Neuronal stem cell (in vitro differentiated cells): ENCODE measurements at regions not wholly inside any gene's neighbourhood (a gene's known extent, or its start where the extent isn't known, plus 50 kb on each side); places are given as distances from the start of the nearest gene placed in this dataset.

ENCODE experiments used
- DNase-seq: peaks from one replicate; pipeline ENCODE4 v3.0.0-alpha.2; 2013; ENCODE audit warnings: low spot score
- H2AFZ ChIP-seq: one replicate; pipeline ENCODE4 v1.6.1; 2013; ENCODE audit warnings: mild to moderate bottlenecking, low read length, inconsistent platforms
- H2AK5ac ChIP-seq: 2 replicates; pipeline ENCODE4 v1.6.1; 2013; ENCODE audit warnings: low read depth, mild to moderate bottlenecking, inconsistent platforms, low read length, moderate library complexity, mixed read lengths
- H2BK120ac ChIP-seq: 2 replicates; pipeline ENCODE4 v1.6.1; 2013; ENCODE audit warnings: low read depth, mild to moderate bottlenecking, inconsistent platforms, low read length, moderate library complexity, mixed read lengths
- H2BK12ac ChIP-seq: one replicate; pipeline ENCODE4 v1.6.1; 2013; ENCODE audit warnings: low read length, inconsistent platforms
- H2BK15ac ChIP-seq: 2 replicates; pipeline ENCODE4 v1.6.1; 2013; ENCODE audit warnings: mild to moderate bottlenecking, low read length, inconsistent platforms, mixed read lengths
- H2BK5ac ChIP-seq: one replicate; pipeline ENCODE4 v1.6.1; 2013; ENCODE audit warnings: inconsistent platforms, mild to moderate bottlenecking, low read length, moderate library complexity
- H3K14ac ChIP-seq: one replicate; pipeline ENCODE4 v1.6.1; 2013; ENCODE audit warnings: low read length, inconsistent platforms
- H3K18ac ChIP-seq: 2 replicates; pipeline ENCODE4 v1.6.1; 2013; ENCODE audit warnings: low read length, inconsistent platforms
- H3K23ac ChIP-seq: 2 replicates; pipeline ENCODE4 v1.6.1; 2013; ENCODE audit warnings: low read depth, mild to moderate bottlenecking, mixed read lengths, low read length, inconsistent platforms; ENCODE audit not compliant: poor library complexity
- H3K27ac ChIP-seq: replicated peaks from 3 replicates; pipeline ENCODE4 v1.5.1; 2013; ENCODE audit warnings: low read length, inconsistent platforms
- H3K27me3 ChIP-seq, 3 experiments: 2 replicates each; pipeline ENCODE4 v1.6.1; 2013; ENCODE audit warnings: low read length in 3 of 3, mild to moderate bottlenecking in 2 of 3, inconsistent platforms in 1 of 3, low read depth in 1 of 3, mixed read lengths in 1 of 3, moderate library complexity in 1 of 3; ENCODE audit not compliant: control insufficient read depth in 3 of 3, insufficient read depth in 3 of 3
- H3K36me3 ChIP-seq, 2 donors: replicated peaks in 1 of 2; 2 replicates each; pipeline ENCODE4 v1.6.1; 2013; ENCODE audit warnings: low read length in 2 of 2; ENCODE audit not compliant: control insufficient read depth in 2 of 2, insufficient read depth in 2 of 2
- H3K4ac ChIP-seq: 2 replicates; pipeline ENCODE4 v1.6.1; 2013; ENCODE audit warnings: inconsistent platforms, mild to moderate bottlenecking, low read length, moderate library complexity
- H3K4me1 ChIP-seq, 2 donors: 1 replicate in 1 of 2; 2 replicates in 1 of 2; pipeline ENCODE4 v1.6.1; 2013; ENCODE audit warnings: low read length in 2 of 2, low read depth in 1 of 2; ENCODE audit not compliant: control insufficient read depth in 2 of 2, insufficient read depth in 1 of 2
- H3K4me2 ChIP-seq: one replicate; pipeline ENCODE4 v1.6.1; 2013; ENCODE audit warnings: mild to moderate bottlenecking, low read length, inconsistent platforms; ENCODE audit not compliant: insufficient read depth, poor library complexity, severe bottlenecking
- H3K4me3 ChIP-seq, 2 donors: 2 replicates each; pipeline ENCODE4 v1.5.1; 2013; ENCODE audit warnings: low read length in 2 of 2, mild to moderate bottlenecking in 2 of 2, inconsistent platforms in 1 of 2, moderate library complexity in 1 of 2
- H3K79me1 ChIP-seq: one replicate; pipeline ENCODE4 v1.6.1; 2013; ENCODE audit warnings: low read depth, mild to moderate bottlenecking, inconsistent platforms, low read length, moderate library complexity
- H3K9ac ChIP-seq: one replicate; pipeline ENCODE4 v1.6.1; 2013; ENCODE audit warnings: mild to moderate bottlenecking, low read depth, low read length, inconsistent platforms; ENCODE audit not compliant: poor library complexity
- H3K9me3 ChIP-seq, 2 donors: replicated peaks in 1 of 2; 2 replicates each; pipeline versions ENCODE3 to v1.6.1; 2013; ENCODE audit warnings: low read length in 2 of 2, mild to moderate bottlenecking in 2 of 2, inconsistent platforms in 1 of 2, low read depth in 1 of 2, mixed read lengths in 1 of 2, moderate library complexity in 1 of 2; ENCODE audit not compliant: control insufficient read depth in 2 of 2, insufficient read depth in 1 of 2
- H4K8ac ChIP-seq: one replicate; pipeline ENCODE4 v1.6.1; 2013; ENCODE audit warnings: low read depth, mild to moderate bottlenecking, inconsistent platforms, low read length, moderate library complexity
- H4K91ac ChIP-seq: one replicate; pipeline ENCODE4 v1.6.1; 2013; ENCODE audit warnings: low read length, low read depth, mild to moderate bottlenecking, inconsistent platforms; ENCODE audit not compliant: poor library complexity
- WGBS, 2 donors: extraction: QIAGEN DNeasy Blood & Tissue Kit; methylation state at CpG; one replicate each; pipeline ENCODE4 v1.1.7; 2013; ENCODE audit warnings: missing lambda C conversion rate in 2 of 2, mixed read lengths in 1 of 2; ENCODE audit not compliant: insufficient read length in 2 of 2, insufficient replicate concordance in 1 of 2; ENCODE audit errors: extremely low coverage in 2 of 2; 5-methylcytosine and 5-hydroxymethylcytosine counted together

- no peak overlapping the region for H3K14ac ChIP-seq
- H3K23ac ChIP-seq, result no peak overlapping the region
- DNase-seq, result no peak
- no peak overlapping the region for H2AFZ ChIP-seq
- no peak overlapping the region for H3K4me2 ChIP-seq
- no peaks in the 10 kb centered on the region for H3K36me3 ChIP-seq
- H2AK5ac ChIP-seq, result no peak overlapping the region
- H3K4me3 ChIP-seq, result no peak overlapping the region
- H2BK120ac ChIP-seq, result no peak overlapping the region
- no peak overlapping the region for H4K91ac ChIP-seq
- peaks cover 2 to 6% of the 10 kb centered on the region in 2 donors for H3K9me3 ChIP-seq
- H3K79me1 ChIP-seq, result no peaks in the 10 kb centered on the region
- no peak overlapping the region for H3K9ac ChIP-seq
- H3K27me3 ChIP-seq, result no peaks in the 10 kb centered on the region
- no peak overlapping the region for H3K27ac ChIP-seq
- H4K8ac ChIP-seq, result no peak overlapping the region
- H2BK5ac ChIP-seq, result no peak overlapping the region
- whole genome bisulfite sequencing, 2 donors, result no CpG with 5 or more reads among the region's 3 CpGs
- no peak overlapping the region for H2BK15ac ChIP-seq
- H3K18ac ChIP-seq, result no peak overlapping the region
- no peak overlapping the region for H3K4ac ChIP-seq
- peaks cover 2% of the 10 kb centered on the region in 2 donors for H3K4me1 ChIP-seq
- H2BK12ac ChIP-seq, result no peak overlapping the region
Observed at GRCh38 chr10:16227674-16228073, 209.1 kb upstream of the PTER start.

GRCh38 chr10:16231176-16231575 lies 205.6 kb upstream of the PTER start:
- peaks cover 2 to 6% of the 10 kb centered on the region in 2 donors for H3K9me3 ChIP-seq
- WGBS, 2 donors, result no CpG with 5 or more reads among the region's 2 CpGs
- H4K8ac ChIP-seq, result no peak overlapping the region
- no peak overlapping the region for H2AFZ ChIP-seq
- no peak overlapping the region for H3K4me2 ChIP-seq
- no peak overlapping the region for H2BK15ac ChIP-seq
- no peak overlapping the region for H2BK12ac ChIP-seq
- no peak overlapping the region for H2BK5ac ChIP-seq
- H3K27ac ChIP-seq, result no peak overlapping the region
- no peak overlapping the region for H2AK5ac ChIP-seq
- no peaks in the 10 kb centered on the region for H3K27me3 ChIP-seq
- no peak overlapping the region for H3K14ac ChIP-seq
- no peak overlapping the region for H3K23ac ChIP-seq
- H3K36me3 ChIP-seq, result no peaks in the 10 kb centered on the region
- no peak overlapping the region for H3K18ac ChIP-seq
- no peak overlapping the region for H2BK120ac ChIP-seq
- H4K91ac ChIP-seq, result no peak overlapping the region
- no peaks in the 10 kb centered on the region for H3K79me1 ChIP-seq
- no peak overlapping the region for H3K4me3 ChIP-seq
- no peak for DNase-seq
- peaks cover 2% of the 10 kb centered on the region in 2 donors for H3K4me1 ChIP-seq
- H3K9ac ChIP-seq, result no peak overlapping the region
- H3K4ac ChIP-seq, result no peak overlapping the region

- no peak overlapping the region for H3K4ac ChIP-seq
- H3K27ac ChIP-seq, result no peak overlapping the region
- H3K9ac ChIP-seq, result no peak overlapping the region
- H3K18ac ChIP-seq, result no peak overlapping the region
- H2AFZ ChIP-seq, result no peak overlapping the region
- H3K27me3 ChIP-seq, result no peaks in the 10 kb centered on the region
- DNase-seq, result no peak
- no peak overlapping the region for H3K4me2 ChIP-seq
- H3K14ac ChIP-seq, result no peak overlapping the region
- peaks cover 2 to 6% of the 10 kb centered on the region in 2 donors for H3K9me3 ChIP-seq
- H3K36me3 ChIP-seq, result no peaks in the 10 kb centered on the region
- H2AK5ac ChIP-seq, result no peak overlapping the region
- H3K79me1 ChIP-seq, result no peaks in the 10 kb centered on the region
- H3K4me3 ChIP-seq, result no peak overlapping the region
- no peak overlapping the region for H4K8ac ChIP-seq
- no peak overlapping the region for H2BK5ac ChIP-seq
- no peak overlapping the region for H2BK12ac ChIP-seq
- whole genome bisulfite sequencing, 2 donors, result no CpG with 5 or more reads among the region's 11 CpGs
- H2BK120ac ChIP-seq, result no peak overlapping the region
- peaks cover 2% of the 10 kb centered on the region in 2 donors for H3K4me1 ChIP-seq
- no peak overlapping the region for H3K23ac ChIP-seq
- no peak overlapping the region for H2BK15ac ChIP-seq
- no peak overlapping the region for H4K91ac ChIP-seq
Observed at GRCh38 chr10:16231734-16232435, 204.9 kb upstream of the PTER start.

DNA sequence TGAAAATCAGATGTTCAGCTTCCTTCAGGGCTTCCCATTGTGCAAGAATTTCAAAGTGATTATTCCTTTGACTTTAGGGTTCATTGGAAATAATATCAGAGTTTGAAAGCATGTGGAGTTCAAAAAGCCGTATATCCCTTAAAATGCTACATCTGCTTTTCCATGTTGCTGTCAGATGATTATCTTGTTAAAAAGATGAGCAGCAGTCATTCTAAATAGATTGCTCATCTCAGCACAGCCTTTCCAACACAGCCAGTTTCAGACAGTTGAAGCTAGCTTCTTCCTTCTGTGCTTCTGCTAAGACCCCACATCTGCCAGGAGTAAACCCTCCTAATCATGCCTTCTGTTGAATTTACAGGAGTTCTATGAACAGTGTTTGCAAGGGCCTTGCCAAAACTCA lies 204.4 kb upstream of the PTER start:
- WGBS, 2 donors, result no CpG with 5 or more reads among the region's 1 CpG
- DNase-seq, result no peak
- no peak overlapping the region for H2BK5ac ChIP-seq
- H3K4me1 ChIP-seq, result peaks cover 2% of the 10 kb centered on the region in 2 donors
- no peaks in the 10 kb centered on the region for H3K27me3 ChIP-seq
- H4K91ac ChIP-seq, result no peak overlapping the region
- H4K8ac ChIP-seq, result no peak overlapping the region
- no peak overlapping the region for H3K9ac ChIP-seq
- H3K79me1 ChIP-seq, result no peaks in the 10 kb centered on the region
- no peak overlapping the region for H2BK12ac ChIP-seq
- H3K14ac ChIP-seq, result no peak overlapping the region
- no peak overlapping the region for H2BK120ac ChIP-seq
- H3K27ac ChIP-seq, result no peak overlapping the region
- H3K23ac ChIP-seq, result no peak overlapping the region
- H3K4ac ChIP-seq, result no peak overlapping the region
- no peak overlapping the region for H2AFZ ChIP-seq
- no peaks in the 10 kb centered on the region for H3K36me3 ChIP-seq
- no peak overlapping the region for H2AK5ac ChIP-seq
- no peak overlapping the region for H3K18ac ChIP-seq
- peaks cover under 1 to 3% of the 10 kb centered on the region in 2 donors for H3K9me3 ChIP-seq
- no peak overlapping the region for H3K4me3 ChIP-seq
- no peak overlapping the region for H2BK15ac ChIP-seq
- H3K4me2 ChIP-seq, result no peak overlapping the region
